Liver (tissue), 8 donors: ENCODE measurements at regions not wholly inside any gene's neighbourhood (a gene's known extent, or its start where the extent isn't known, plus 50 kb on each side); places are given as distances from the start of the nearest gene placed in this dataset.

Experiments
- DNase-seq: peaks from one replicate; pipeline ENCODE4 v3.0.0-alpha.2; 2017; ENCODE audit warnings: low spot score
- H3K27ac ChIP-seq, 2 donors: one replicate each; pipeline ENCODE4 v1.7.0; 2013; ENCODE audit warnings: inconsistent platforms in 2 of 2, low read length in 2 of 2, control low read depth in 1 of 2, low read depth in 1 of 2, mild to moderate bottlenecking in 1 of 2
- H3K27me3 ChIP-seq, 4 donors: one replicate each; pipeline versions ENCODE4 v1.6.1 to v1.7.0; 2013; ENCODE audit warnings: low read length in 3 of 4, inconsistent platforms in 1 of 4, mild to moderate bottlenecking in 1 of 4, moderate library complexity in 1 of 4; ENCODE audit not compliant: control insufficient read depth in 4 of 4, insufficient read depth in 4 of 4
- H3K36me3 ChIP-seq, 4 donors: one replicate each; pipeline versions ENCODE4 v1.6.1 to v1.7.0; 2013; ENCODE audit warnings: low read length in 3 of 4, mild to moderate bottlenecking in 3 of 4, low read depth in 1 of 4, moderate library complexity in 1 of 4; ENCODE audit not compliant: control insufficient read depth in 4 of 4, insufficient read depth in 3 of 4
- H3K4me1 ChIP-seq, 4 donors: one replicate each; pipeline versions ENCODE4 v1.6.1 to v1.7.0; 2013; ENCODE audit warnings: low read length in 3 of 4, mild to moderate bottlenecking in 3 of 4, moderate library complexity in 1 of 4; ENCODE audit not compliant: control insufficient read depth in 4 of 4, insufficient read depth in 4 of 4
- H3K4me3 ChIP-seq, 3 donors: one replicate each; pipeline versions ENCODE4 v1.6.1 to v1.7.0; 2013; ENCODE audit warnings: low read length in 3 of 3, control low read depth in 1 of 3, low read depth in 1 of 3, mild to moderate bottlenecking in 1 of 3
- H3K9ac ChIP-seq, 2 donors: one replicate each; pipeline ENCODE4 v1.7.0; 2013; ENCODE audit warnings: low read length in 2 of 2, mild to moderate bottlenecking in 2 of 2, moderate library complexity in 2 of 2, control low read depth in 1 of 2, low read depth in 1 of 2
- H3K9me3 ChIP-seq, 4 donors: one replicate each; pipeline versions ENCODE4 v1.6.1 to v1.7.0; 2013; ENCODE audit warnings: low read length in 3 of 4; ENCODE audit not compliant: control insufficient read depth in 4 of 4
- CTCF ChIP-seq: fragments of 150-350 bp; IDR thresholded peaks from 2 replicates; pipeline ENCODE4 v1.5.1; 2017; ENCODE audit warnings: improper control_type of control experiment, low read depth, low read length; ENCODE audit not compliant: missing input control
- EGR1 ChIP-seq, 2 donors: IDR thresholded peaks; 2 replicates each; pipeline ENCODE4 v1.6.1; 2016 to 2018; ENCODE audit warnings: antibody characterized with exemption in 2 of 2, low read depth in 2 of 2
- FOXA2 ChIP-seq: IDR thresholded peaks from 2 replicates; pipeline ENCODE4 v1.6.1; 2016; ENCODE audit warnings: antibody characterized with exemption
- GABPA ChIP-seq, 2 donors: IDR thresholded peaks in 1 of 2; conservative IDR thresholded peaks in 1 of 2; 2 replicates each; pipeline ENCODE4 v1.6.1; 2016; ENCODE audit warnings: antibody characterized with exemption in 2 of 2, mild to moderate bottlenecking in 1 of 2, moderate library complexity in 1 of 2
- HNF4A ChIP-seq, 2 donors: conservative IDR thresholded peaks; 2 replicates each; pipeline ENCODE4 v1.6.1; 2016; ENCODE audit warnings: antibody characterized with exemption in 2 of 2, mild to moderate bottlenecking in 2 of 2
- HNF4G ChIP-seq: IDR thresholded peaks from 2 replicates; pipeline ENCODE4 v1.6.1; 2016; ENCODE audit warnings: antibody characterized with exemption
- JUND ChIP-seq, 2 donors: IDR thresholded peaks; 2 replicates each; pipeline ENCODE4 v1.6.1; 2016; ENCODE audit warnings: antibody characterized with exemption in 2 of 2
- MAX ChIP-seq: IDR thresholded peaks from 2 replicates; pipeline ENCODE4 v1.6.1; 2016; ENCODE audit warnings: antibody characterized with exemption
- REST ChIP-seq: IDR thresholded peaks from 2 replicates; pipeline ENCODE4 v1.6.1; 2016; ENCODE audit warnings: antibody characterized with exemption, mild to moderate bottlenecking
- SP1 ChIP-seq: IDR thresholded peaks from 2 replicates; pipeline ENCODE4 v1.6.1; 2018; ENCODE audit warnings: antibody characterized with exemption, mild to moderate bottlenecking
- TAF1 ChIP-seq: conservative IDR thresholded peaks from 2 replicates; pipeline ENCODE4 v1.6.1; 2016; ENCODE audit warnings: antibody characterized with exemption, mild to moderate bottlenecking
- YY1 ChIP-seq: IDR thresholded peaks from 2 replicates; pipeline ENCODE4 v1.6.1; 2016; ENCODE audit warnings: antibody characterized with exemption, mild to moderate bottlenecking
- WGBS: extraction: QIAGEN DNeasy Blood & Tissue Kit; methylation state at CpG from one replicate; pipeline ENCODE4 v1.1.7; 2013; 5-methylcytosine and 5-hydroxymethylcytosine counted together
- donor health status: healthy.
- donor health status: healthy.
- donor health status: healthy.
- donor health status: healthy.
- donor health status: healthy.

GRCh38 chr2:136664713-136665405 lies 100.5 kb upstream of the THSD7B start (continued):
- no peak for TF ChIP-seq REST
- no peak for TF ChIP-seq HNF4G
- TF ChIP-seq MAX = no peak

- H3K27ac ChIP-seq = no peak overlapping the region
- DNase-seq = no peak
These were observed 107.1 kb upstream of the THSD7B start for GRCh38 chr2:136658201-136658600.

GRCh38 chr2:136653861-136654260 lies 111.5 kb upstream of the THSD7B start:
- 30% methylated on average over 2 of the region's 2 CpGs for WGBS
- H3K36me3 ChIP-seq = no peaks in the 10 kb centered on the region
- H3K27me3 ChIP-seq = peaks cover 0 to 4% (median 0%) of the 10 kb centered on the region in 4 donors
- H3K9me3 ChIP-seq = no peaks in the 10 kb centered on the region
- no peak overlapping the region for H3K27ac ChIP-seq
- H3K4me3 ChIP-seq = no peak overlapping the region
- H3K4me1 ChIP-seq = no peaks in the 10 kb centered on the region
- no peak for DNase-seq
- TF ChIP-seq HNF4A (conservative IDR thresholded peaks at IDR 0.05) = no peak
- no peak for TF ChIP-seq TAF1
- no peak for TF ChIP-seq HNF4G
- no peak for TF ChIP-seq MAX
- TF ChIP-seq EGR1 (IDR thresholded peaks at IDR 0.05; ENCODE audit: low read depth in 2 of 2) = no peak
- H3K9ac ChIP-seq = no peak overlapping the region

More at GRCh38 chr2:136658201-136658600, 107.1 kb upstream of the THSD7B start:
- 85% methylated on average over 1 of the region's 1 CpG for WGBS
- Histone ChIP-seq H3K27me3 (peaks cover 0 to 2% (median 0%) of the 10 kb centered on the region in 4 donors), H3K4me1 (no peaks in the 10 kb centered on the region), H3K36me3 (no peaks in the 10 kb centered on the region), H3K9ac (no peak overlapping the region), H3K4me3 (no peak overlapping the region), H3K9me3 (no peaks in the 10 kb centered on the region)
- no peak for TF ChIP-seq HNF4A (conservative IDR thresholded peaks at IDR 0.05)
- TF ChIP-seq GABPA (IDR thresholded peaks at IDR 0.05 in 1 of 2, conservative IDR thresholded peaks at IDR 0.05 in 1 of 2) = no peak
- no peak for TF ChIP-seq SP1
- TF ChIP-seq JUND (IDR thresholded peaks at IDR 0.05) = no peak
- TF ChIP-seq FOXA2 = no peak
- no peak for TF ChIP-seq TAF1
- no peak for TF ChIP-seq CTCF
- TF ChIP-seq HNF4G = no peak
- TF ChIP-seq YY1 = no peak
